Neural crest cell (in vitro differentiated cells): ENCODE measurements at regions not wholly inside any gene's neighbourhood (a gene's known extent, or its start where the extent isn't known, plus 50 kb on each side); places are given as distances from the start of the nearest gene placed in this dataset.

ENCODE experiments used
- DNase-seq: peaks from one replicate; pipeline ENCODE4 v3.0.0; 2021; ENCODE audit warnings: low read depth, mixed read lengths, low spot score
- H3K27ac Mint-ChIP-seq: one replicate; pipeline ENCODE4 v1.8.0; 2021; ENCODE audit warnings: mild to moderate bottlenecking, mixed read lengths; ENCODE audit not compliant: unreplicated experiment
- H3K27me3 Mint-ChIP-seq: 2 replicates; pipeline ENCODE4 v1.8.0; 2021; ENCODE audit warnings: low read depth, mild to moderate bottlenecking, mixed read lengths
- H3K36me3 Mint-ChIP-seq: 2 replicates; pipeline ENCODE4 v1.8.0; 2021; ENCODE audit warnings: low read depth, mild to moderate bottlenecking, mixed read lengths
- H3K4me1 Mint-ChIP-seq: 2 replicates; pipeline ENCODE4 v1.8.0; 2021; ENCODE audit warnings: mixed read lengths
- H3K4me3 Mint-ChIP-seq: one replicate; pipeline ENCODE4 v1.8.0; 2021; ENCODE audit warnings: mild to moderate bottlenecking, mixed read lengths
- H3K9me3 Mint-ChIP-seq: 2 replicates; pipeline ENCODE4 v1.8.0; 2021; ENCODE audit warnings: mixed read lengths
- TF ChIP-seq, protein P1 (sequence below): fragments of 200-600 bp; sonication (generic); conservative IDR thresholded peaks from 2 replicates; pipeline ENCODE4 v1.5.0; 2021; ENCODE audit warnings: antibody characterized with exemption, mild to moderate bottlenecking

GRCh38 chr3:117674321-117674720, 964.7 kb downstream of the TUSC7 start:
- Mint-ChIP-seq H3K4me3 (no peak overlapping the region), H3K27ac (no peak overlapping the region), H3K36me3 (no peaks in the 10 kb centered on the region), H3K27me3 (no peaks in the 10 kb centered on the region), H3K9me3 (no peaks in the 10 kb centered on the region), H3K4me1 (peaks cover 17% of the 10 kb centered on the region)
- TF ChIP-seq, protein P1, sequence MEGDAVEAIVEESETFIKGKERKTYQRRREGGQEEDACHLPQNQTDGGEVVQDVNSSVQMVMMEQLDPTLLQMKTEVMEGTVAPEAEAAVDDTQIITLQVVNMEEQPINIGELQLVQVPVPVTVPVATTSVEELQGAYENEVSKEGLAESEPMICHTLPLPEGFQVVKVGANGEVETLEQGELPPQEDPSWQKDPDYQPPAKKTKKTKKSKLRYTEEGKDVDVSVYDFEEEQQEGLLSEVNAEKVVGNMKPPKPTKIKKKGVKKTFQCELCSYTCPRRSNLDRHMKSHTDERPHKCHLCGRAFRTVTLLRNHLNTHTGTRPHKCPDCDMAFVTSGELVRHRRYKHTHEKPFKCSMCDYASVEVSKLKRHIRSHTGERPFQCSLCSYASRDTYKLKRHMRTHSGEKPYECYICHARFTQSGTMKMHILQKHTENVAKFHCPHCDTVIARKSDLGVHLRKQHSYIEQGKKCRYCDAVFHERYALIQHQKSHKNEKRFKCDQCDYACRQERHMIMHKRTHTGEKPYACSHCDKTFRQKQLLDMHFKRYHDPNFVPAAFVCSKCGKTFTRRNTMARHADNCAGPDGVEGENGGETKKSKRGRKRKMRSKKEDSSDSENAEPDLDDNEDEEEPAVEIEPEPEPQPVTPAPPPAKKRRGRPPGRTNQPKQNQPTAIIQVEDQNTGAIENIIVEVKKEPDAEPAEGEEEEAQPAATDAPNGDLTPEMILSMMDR = no peak
- no peak for DNase-seq

DNA sequence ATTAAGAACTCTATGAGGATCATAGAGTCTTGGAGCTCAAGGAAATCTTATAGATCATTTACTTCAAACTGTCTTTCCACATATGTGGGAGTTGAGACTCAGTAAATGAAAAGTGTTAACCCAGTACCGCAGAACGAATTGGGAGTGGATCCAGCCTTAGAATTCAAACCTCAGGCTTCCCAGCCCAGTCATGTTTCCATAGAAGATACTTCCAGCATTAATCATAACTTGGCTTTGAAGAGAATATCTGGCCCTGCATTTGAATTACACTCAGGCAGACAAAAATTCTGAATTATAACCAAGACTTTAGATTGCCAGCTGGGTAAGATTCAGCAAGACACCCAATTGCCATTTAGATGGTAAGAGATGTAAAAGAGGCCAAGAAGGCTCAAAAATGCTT, 972.0 kb downstream of the TUSC7 start:
- no peaks in the 10 kb centered on the region for H3K9me3 Mint-ChIP-seq
- H3K4me1 Mint-ChIP-seq = no peaks in the 10 kb centered on the region
- no peak overlapping the region for H3K4me3 Mint-ChIP-seq
- TF ChIP-seq, protein P1 = no peak
- no peaks in the 10 kb centered on the region for H3K36me3 Mint-ChIP-seq
- H3K27ac Mint-ChIP-seq = no peak overlapping the region
- no peaks in the 10 kb centered on the region for H3K27me3 Mint-ChIP-seq
- no peak for DNase-seq

DNA sequence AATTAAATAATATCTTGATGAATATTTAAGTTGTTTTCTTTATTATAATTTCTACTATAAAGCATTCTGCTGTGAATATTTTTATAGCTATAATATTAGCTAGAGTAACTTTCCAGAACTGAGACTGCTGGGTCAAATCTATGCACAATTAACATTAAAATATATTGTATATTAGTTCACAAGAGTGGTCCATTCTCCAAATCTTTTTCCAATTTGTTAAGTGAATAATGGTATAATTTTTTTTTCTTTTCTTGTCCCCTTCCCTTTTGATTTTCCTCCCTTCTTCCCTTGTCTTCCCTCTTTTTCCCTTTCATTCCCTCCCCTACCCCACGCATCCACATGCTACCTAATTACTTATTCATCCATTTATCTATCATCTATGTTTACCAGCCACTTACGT, 977.5 kb downstream of the TUSC7 start:
- no peaks in the 10 kb centered on the region for H3K9me3 Mint-ChIP-seq
- no peaks in the 10 kb centered on the region for H3K4me1 Mint-ChIP-seq
- H3K27ac Mint-ChIP-seq = no peak overlapping the region
- H3K27me3 Mint-ChIP-seq = no peaks in the 10 kb centered on the region
- TF ChIP-seq, protein P1 = no peak
- no peaks in the 10 kb centered on the region for H3K36me3 Mint-ChIP-seq
- DNase-seq = no peak
- no peak overlapping the region for H3K4me3 Mint-ChIP-seq

DNA sequence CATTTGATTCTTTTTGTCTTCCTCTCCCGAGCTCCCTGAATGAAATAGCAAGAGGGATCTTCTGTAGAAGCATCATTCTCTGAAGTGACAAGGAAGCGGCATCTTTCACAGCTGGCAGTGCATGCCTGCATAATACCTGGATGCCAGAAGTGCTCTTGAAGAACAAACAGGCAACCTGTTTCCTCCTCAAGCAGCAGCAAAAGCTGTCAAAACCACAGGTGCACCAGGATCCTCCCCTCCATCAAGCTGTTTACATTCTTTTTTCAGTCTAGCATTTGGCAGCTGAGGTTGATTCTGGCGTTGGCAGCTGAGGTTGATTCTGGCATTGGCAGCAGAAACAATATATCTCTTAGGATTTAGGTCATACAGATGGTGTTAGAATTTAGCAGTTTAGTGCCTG, 979.0 kb downstream of the TUSC7 start:
- Mint-ChIP-seq H3K27me3 (no peaks in the 10 kb centered on the region), H3K9me3 (no peaks in the 10 kb centered on the region), H3K4me3 (no peak overlapping the region), H3K4me1 (no peaks in the 10 kb centered on the region), H3K36me3 (no peaks in the 10 kb centered on the region), H3K27ac (no peak overlapping the region)
- TF ChIP-seq, protein P1 = no peak
- no peak for DNase-seq

DNA sequence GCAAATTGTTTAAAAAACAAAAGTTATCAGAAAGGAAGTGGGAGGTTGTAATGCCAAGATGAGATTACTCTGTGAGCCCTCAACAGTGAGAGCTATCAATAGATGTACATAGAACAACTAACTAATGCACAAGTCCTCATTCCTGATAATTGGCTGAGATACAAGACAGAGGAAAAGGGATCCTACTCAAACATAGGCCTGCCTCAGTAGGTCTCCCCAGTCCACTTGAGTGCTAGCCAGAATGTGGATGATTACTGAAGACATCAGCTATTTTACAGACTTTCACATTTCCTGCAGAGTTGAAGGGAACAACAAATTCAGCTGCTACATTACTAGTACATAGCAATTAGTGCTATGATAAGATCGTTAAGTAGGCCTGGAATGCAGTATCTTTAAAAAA, 981.9 kb downstream of the TUSC7 start:
- Mint-ChIP-seq H3K4me1 (peaks cover 7% of the 10 kb centered on the region), H3K27ac (no peak overlapping the region), H3K4me3 (no peak overlapping the region), H3K36me3 (no peaks in the 10 kb centered on the region), H3K9me3 (no peaks in the 10 kb centered on the region), H3K27me3 (no peaks in the 10 kb centered on the region)
- DNase-seq = no peak
- TF ChIP-seq, protein P1 = no peak
